Neural progenitor cell (in vitro differentiated cells): ENCODE measurements at regions not wholly inside any gene's neighbourhood (a gene's known extent, or its start where the extent isn't known, plus 50 kb on each side); places are given as distances from the start of the nearest gene placed in this dataset.

Experiments
- EZH2 ChIP-seq: fragments of 200-600 bp; sonication (generic); IDR thresholded peaks from 2 replicates; pipeline ENCODE4 v1.6.1; 2017; ENCODE audit warnings: antibody characterized with exemption, mild to moderate bottlenecking, moderate library complexity
- EZH2phosphoT487 ChIP-seq: fragments of 200-600 bp; sonication (generic); IDR thresholded peaks from 2 replicates; pipeline ENCODE4 v1.6.1; 2017; ENCODE audit warnings: antibody characterized with exemption
- TF ChIP-seq, protein P1 (sequence below): fragments of 200-600 bp; sonication (generic); IDR thresholded peaks from 2 replicates; pipeline ENCODE4 v1.5.1; 2017; ENCODE audit warnings: antibody characterized with exemption, mild to moderate bottlenecking

DNA sequence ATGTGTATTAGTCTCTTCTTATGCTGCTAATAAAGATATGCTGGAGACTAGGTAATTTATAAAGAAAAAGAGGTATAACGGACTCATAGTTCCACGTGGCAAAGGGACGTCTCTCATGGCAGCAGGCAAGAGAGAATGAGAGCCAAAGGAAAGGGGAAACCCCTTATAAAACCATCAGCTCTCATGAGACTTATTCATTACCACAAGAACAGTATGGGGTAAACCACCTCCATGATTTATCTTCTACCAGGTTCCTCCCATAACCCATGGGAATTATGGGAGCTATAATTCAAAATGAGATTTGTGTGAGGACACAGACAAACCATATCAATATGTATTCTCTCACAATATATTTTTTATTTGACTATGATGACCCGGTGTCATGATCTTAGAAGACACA is 109.1 kb downstream of the UTRN start:
- TF ChIP-seq, protein P1, sequence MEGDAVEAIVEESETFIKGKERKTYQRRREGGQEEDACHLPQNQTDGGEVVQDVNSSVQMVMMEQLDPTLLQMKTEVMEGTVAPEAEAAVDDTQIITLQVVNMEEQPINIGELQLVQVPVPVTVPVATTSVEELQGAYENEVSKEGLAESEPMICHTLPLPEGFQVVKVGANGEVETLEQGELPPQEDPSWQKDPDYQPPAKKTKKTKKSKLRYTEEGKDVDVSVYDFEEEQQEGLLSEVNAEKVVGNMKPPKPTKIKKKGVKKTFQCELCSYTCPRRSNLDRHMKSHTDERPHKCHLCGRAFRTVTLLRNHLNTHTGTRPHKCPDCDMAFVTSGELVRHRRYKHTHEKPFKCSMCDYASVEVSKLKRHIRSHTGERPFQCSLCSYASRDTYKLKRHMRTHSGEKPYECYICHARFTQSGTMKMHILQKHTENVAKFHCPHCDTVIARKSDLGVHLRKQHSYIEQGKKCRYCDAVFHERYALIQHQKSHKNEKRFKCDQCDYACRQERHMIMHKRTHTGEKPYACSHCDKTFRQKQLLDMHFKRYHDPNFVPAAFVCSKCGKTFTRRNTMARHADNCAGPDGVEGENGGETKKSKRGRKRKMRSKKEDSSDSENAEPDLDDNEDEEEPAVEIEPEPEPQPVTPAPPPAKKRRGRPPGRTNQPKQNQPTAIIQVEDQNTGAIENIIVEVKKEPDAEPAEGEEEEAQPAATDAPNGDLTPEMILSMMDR: no peak
- no peak for TF ChIP-seq EZH2
- TF ChIP-seq EZH2phosphoT487: no peak
